Peyer's patch (tissue), 4 donors: ENCODE measurements at regions not wholly inside any gene's neighbourhood (a gene's known extent, or its start where the extent isn't known, plus 50 kb on each side); places are given as distances from the start of the nearest gene placed in this dataset.

Experiments
- CTCF ChIP-seq, 6 experiments: fragments of 450-650 bp in 4 of 6; fragments of 200-600 bp in 2 of 6; sonication (generic) in 1 of 6; IDR thresholded peaks; one replicate each; pipeline ENCODE4 v1.5.1; 2017 to 2019; ENCODE audit warnings: antibody characterized with exemption in 6 of 6, mild to moderate bottlenecking in 3 of 6, moderate library complexity in 1 of 6
- POLR2A ChIP-seq, 2 donors: fragments of 450-650 bp; IDR thresholded peaks; one replicate each; pipeline ENCODE4 v1.5.1; 2017; ENCODE audit warnings: antibody characterized with exemption in 2 of 2, mild to moderate bottlenecking in 2 of 2, moderate library complexity in 2 of 2

- no peak for TF ChIP-seq CTCF (IDR thresholded peaks at IDR 0.05)
- TF ChIP-seq POLR2A (IDR thresholded peaks at IDR 0.05), result no peak
These were observed 186.9 kb downstream of the ERMARD start for GRCh38 chr6:169938262-169938701.
